Suppressor macrophage (primary cell): ENCODE measurements at regions not wholly inside any gene's neighbourhood (a gene's known extent, or its start where the extent isn't known, plus 50 kb on each side); places are given as distances from the start of the nearest gene placed in this dataset.

ENCODE experiments used
- DNase-seq, 4 experiments: peaks; one replicate each; pipeline ENCODE4 v3.0.0-alpha.2; 2020 to 2022

DNA sequence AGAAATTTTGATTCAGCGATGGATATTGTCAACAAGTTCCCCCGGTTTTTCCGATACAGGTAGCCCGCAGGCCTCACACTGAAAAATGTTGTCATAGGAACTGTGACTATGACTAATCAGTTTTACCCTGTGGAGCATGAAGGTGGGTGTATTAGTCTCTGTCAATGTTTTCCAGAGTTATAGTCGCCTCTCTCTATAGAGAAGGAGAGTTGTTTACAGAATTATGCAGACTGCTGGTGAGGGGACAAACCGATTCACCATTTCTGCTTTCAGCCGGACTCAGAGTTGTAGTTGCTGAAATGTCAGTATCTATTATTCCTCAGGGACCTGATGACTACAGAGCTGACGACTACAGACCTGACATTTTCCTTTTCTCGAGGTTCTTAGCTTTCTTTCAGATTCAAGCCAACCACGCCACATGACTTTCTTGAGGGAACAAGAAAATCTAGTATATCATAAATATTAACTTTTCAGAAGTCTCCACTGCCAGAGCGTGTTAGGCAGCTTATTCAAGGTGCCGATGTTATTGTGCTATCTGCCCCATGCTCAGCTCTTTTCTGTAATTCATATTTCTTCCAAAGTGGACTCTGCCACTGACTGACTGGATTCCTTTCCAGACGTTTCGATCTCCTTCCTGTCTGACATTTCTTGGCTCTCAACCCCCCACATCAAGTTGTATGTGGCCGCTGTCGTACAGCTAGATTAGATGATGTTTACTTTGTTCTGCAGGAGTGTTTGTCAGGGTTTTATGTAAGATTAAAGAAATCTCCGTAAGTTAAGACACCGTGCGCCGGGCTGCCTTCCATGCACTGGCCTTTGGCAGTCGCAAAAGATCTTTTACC lies 178.1 kb downstream of the FGF1 start:
- DNase-seq, result no peak

DNA sequence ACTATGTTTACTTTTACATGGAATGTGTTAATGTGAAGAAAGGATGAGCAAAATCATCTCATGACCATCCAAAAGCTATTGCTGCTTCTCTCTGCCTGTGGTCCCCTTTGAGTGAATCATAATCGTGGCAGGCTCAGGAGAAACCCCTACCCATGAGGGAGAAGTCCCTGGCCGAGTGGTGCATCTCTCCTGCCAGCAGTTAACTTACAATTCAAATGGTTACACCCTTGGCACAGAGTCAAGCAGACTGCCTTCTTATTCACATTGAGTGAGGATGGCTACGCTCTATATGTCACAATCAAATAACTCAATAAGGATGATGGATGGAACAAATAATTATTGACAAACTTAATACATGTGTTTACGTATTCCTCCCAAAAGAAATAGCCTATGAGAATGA lies 179.1 kb downstream of the FGF1 start:
- no peak for DNase-seq

- no peak for DNase-seq
Measured at GRCh38 chr5:142506046-142506445, 179.8 kb downstream of the FGF1 start.

DNA sequence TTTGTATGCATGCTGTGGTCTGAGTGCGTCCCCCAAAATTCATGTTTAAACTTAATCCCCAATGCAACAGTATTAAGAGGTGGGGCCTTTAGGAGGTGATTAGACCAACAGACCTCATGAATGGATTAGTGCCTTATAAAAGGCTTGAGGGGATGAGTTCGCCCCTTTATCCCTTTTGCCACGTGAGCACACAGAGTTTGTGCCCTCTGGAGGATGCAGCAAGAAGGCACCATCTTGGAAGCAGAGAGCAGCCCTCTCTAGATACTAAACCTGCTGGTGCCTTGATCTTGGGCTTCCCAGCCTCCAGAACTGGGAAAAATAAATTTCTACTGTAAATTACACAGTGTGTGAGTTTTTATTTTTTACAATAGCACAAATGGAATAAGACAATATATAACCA lies 177.1 kb upstream of the SPRY4 start:
- DNase-seq, result no peak

GRCh38 chr5:142500227-142500905 lies 175.5 kb upstream of the SPRY4 start:
- DNase-seq, result no peak

GRCh38 chr5:142499591-142500226 lies 174.9 kb upstream of the SPRY4 start:
- no peak for DNase-seq

- DNase-seq, result no peak
Measured at GRCh38 chr5:142498298-142498697, 173.5 kb upstream of the SPRY4 start.

- DNase-seq, result no peak
Measured at GRCh38 chr5:142495531-142495930, 170.7 kb upstream of the SPRY4 start.

GRCh38 chr5:142493875-142494518 lies 169.2 kb upstream of the SPRY4 start:
- no peak for DNase-seq

GRCh38 chr5:142492781-142493281 lies 168.0 kb upstream of the SPRY4 start:
- DNase-seq, result peak in 3 of 4 experiments; percentile 3 to 50 (median 18)

DNA sequence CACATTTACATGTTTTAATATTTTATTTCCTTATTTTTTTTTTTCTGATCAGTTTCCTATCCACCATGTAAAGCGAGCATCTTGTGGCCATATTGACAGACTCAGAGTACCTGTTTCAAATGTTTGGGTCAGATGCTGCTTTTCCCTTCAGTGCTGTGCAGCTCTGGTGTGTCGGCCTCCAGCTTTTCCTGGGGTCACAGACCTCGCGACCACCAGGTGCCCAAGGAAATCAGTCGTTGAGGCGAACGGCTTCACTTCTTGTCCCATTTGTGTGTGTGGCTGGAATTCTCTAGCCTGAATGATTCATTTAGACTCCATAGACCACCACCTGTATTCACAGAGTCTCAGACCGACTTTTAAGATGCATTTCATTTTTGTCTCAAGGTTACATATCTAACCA lies 166.9 kb upstream of the SPRY4 start:
- no peak for DNase-seq

- DNase-seq, result no peak
Measured at GRCh38 chr5:142491270-142491669, 166.4 kb upstream of the SPRY4 start.

DNA sequence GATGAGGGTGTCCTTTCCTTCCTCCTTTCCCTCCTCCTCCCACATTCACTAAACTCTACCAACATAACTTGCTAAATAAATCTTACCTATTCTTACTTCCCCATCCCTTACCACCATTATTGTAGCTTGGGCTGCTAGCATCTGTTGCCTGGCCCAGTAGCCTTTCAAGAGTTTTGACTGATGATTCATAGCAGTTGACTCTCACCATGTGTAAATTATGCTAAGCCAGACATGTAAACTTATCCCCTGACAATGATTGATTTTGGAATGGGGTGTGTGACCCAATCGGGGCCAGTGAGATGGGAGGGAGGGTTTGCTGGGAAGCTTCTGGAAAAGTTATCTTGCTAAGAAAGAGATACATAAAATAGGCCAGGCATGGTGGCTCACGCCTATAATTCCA lies 161.8 kb upstream of the SPRY4 start:
- DNase-seq, result no peak

DNA sequence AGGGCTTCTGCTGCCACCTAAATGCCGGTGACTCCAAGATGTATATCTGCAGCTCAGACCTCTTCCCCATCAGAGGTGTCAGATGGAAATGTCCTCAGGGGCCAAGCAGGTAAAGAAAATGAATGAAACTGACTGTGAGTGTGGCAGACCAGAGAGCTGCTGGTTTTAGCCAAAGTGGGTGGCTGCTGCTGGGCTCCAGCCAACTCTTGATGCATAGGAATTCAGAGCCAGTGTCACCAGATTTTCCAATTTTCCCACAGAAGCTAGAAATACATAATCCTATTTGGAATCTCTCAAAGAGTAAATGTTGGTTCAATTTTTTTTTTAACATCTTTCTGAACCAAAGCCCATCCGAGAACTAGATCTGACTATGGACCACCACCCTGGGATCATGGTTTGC lies 161.2 kb upstream of the SPRY4 start:
- DNase-seq, result no peak

DNA sequence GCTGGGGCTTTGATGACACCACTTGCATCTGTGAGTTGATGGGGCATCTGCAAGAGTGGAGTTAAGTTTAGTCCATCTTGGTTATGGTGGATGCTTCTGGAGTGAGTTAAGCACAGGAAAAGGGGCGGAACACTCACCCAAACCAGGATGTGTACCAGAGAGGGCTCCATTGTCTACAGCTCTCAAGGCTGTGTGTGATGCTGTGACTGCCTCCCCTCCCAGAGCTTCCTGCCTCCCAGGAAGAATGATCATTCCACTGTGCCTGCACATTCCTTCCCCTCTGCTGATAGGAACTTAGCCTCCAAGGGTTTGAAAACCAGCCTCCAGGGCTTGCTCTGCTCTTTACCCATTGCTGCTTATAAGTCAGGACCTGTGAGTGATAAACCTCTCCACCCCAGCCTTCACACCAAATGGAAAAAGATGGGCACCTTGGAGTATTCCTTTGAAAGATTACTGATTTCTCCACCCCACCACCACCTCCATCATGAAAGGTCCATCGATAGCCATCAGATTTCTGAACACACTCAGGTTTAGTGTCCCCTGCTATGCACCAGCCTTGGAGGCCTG lies 160.1 kb upstream of the SPRY4 start:
- no peak for DNase-seq

DNA sequence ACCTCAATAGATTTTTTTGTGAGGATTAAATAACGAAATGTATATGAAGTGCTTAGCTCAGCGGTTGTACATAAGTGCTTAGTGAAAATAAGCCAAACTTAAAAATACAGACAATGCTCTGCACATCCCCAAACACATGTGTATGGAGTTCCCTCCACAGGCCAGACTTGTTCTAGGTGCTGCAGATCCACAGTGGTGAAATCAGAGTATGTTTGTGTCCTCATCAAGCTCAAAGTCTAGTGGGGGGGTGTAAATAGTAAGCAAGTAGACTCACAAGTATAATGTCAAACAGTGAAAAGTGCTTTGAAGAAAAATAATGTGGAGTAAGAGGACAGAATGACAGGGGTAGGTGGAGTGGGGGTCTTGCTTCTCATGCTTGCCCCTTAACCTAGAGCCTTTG lies 157.4 kb upstream of the SPRY4 start:
- no peak for DNase-seq

GRCh38 chr5:142481410-142481809 lies 156.6 kb upstream of the SPRY4 start:
- peak; percentile 8 to 37 (median 20) for DNase-seq

DNA sequence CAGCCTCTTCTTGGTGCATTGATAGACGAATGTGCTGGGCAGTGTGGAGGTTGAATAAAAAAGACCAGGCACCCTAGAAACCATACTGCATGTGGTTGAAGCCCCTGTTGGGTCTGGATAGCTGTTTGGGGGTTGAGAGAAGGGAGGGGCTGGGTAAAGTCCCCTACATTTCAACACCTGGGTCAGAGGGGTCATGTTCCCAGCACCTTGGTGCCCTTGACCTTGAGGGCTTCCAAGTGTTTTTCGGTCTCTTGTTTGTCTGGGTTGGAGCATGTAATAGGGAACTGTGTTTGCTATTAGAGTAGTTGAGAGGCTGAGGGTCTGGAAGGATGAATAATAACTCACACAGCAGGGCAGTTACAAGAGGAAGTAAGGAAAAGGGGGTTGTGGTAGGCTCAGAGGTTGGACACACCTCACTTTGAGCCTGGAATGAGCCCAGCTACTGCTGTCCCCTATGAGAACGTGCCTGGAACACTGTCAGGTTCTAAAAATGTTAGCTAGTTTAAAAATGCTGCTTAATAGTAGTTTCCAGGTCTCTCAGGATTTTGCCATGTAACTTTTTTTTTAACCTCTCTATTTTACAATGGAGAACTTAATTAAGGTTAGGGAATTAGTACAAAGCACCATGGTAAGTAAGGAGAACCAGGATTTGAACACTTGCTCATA lies 155.2 kb upstream of the SPRY4 start:
- DNase-seq, result no peak

- DNase-seq, result no peak
Measured at GRCh38 chr5:142479150-142479549, 154.3 kb upstream of the SPRY4 start.

GRCh38 chr5:142478113-142478512 lies 153.3 kb upstream of the SPRY4 start:
- no peak for DNase-seq

- DNase-seq, result no peak
Measured at GRCh38 chr5:142475102-142475513, 150.3 kb upstream of the SPRY4 start.
